DND-41 (cell line): ENCODE measurements at regions not wholly inside any gene's neighbourhood (a gene's known extent, or its start where the extent isn't known, plus 50 kb on each side); places are given as distances from the start of the nearest gene placed in this dataset.

Source experiments
- EZH2 ChIP-seq: IDR thresholded peaks from 3 replicates; pipeline ENCODE4 v1.6.1; 2012; ENCODE audit warnings: borderline replicate concordance, low read depth, mild to moderate bottlenecking, moderate library complexity, low read length, inconsistent platforms; ENCODE audit not compliant: severe bottlenecking
- TF ChIP-seq, protein P1 (sequence below): IDR thresholded peaks from 2 replicates; pipeline ENCODE4 v1.5.1; 2012; ENCODE audit warnings: borderline replicate concordance, low read length, moderate library complexity, mild to moderate bottlenecking; ENCODE audit not compliant: poor library complexity, severe bottlenecking; ENCODE audit errors: extremely low read depth

DNA sequence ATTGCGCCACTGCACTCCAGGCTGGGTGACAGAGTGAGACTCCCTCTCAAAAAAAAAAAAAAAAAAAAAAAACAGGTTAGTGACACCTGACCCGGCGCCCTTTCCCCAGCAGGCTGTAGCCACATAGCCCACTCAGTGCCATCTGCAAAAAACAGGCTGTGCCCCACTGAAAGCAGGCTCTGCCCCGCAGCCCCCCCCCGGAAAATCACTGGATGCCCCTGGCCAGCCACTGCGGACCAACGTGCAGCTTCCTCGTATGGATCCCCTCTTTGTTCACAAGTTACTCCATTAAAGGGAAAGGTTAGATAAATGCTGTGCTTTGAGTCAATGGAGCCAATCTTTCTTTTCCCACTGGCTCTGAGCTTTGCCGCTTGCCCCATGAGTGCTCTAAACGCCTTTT, 660.3 kb downstream of the TBC1D22A start:
- TF ChIP-seq, protein P1, sequence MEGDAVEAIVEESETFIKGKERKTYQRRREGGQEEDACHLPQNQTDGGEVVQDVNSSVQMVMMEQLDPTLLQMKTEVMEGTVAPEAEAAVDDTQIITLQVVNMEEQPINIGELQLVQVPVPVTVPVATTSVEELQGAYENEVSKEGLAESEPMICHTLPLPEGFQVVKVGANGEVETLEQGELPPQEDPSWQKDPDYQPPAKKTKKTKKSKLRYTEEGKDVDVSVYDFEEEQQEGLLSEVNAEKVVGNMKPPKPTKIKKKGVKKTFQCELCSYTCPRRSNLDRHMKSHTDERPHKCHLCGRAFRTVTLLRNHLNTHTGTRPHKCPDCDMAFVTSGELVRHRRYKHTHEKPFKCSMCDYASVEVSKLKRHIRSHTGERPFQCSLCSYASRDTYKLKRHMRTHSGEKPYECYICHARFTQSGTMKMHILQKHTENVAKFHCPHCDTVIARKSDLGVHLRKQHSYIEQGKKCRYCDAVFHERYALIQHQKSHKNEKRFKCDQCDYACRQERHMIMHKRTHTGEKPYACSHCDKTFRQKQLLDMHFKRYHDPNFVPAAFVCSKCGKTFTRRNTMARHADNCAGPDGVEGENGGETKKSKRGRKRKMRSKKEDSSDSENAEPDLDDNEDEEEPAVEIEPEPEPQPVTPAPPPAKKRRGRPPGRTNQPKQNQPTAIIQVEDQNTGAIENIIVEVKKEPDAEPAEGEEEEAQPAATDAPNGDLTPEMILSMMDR, result no peak
- no peak for TF ChIP-seq EZH2
